NCI-H526 (cell line): ENCODE measurements at regions not wholly inside any gene's neighbourhood (a gene's known extent, or its start where the extent isn't known, plus 50 kb on each side); places are given as distances from the start of the nearest gene placed in this dataset.
"Not testable (repeated sequence)": the region's sequence is repeated elsewhere in the genome, so short reads cannot be mapped to it uniquely, and the experiment has no call there.

Source experiments
- DNase-seq, 2 experiments: peaks; one replicate each; lab custom pipeline; 2025; lab: John Stamatoyannopoulos, UW

GRCh38 chr2:215889240-215889969, 123.9 kb downstream of the MREG start:
- DNase-seq = not testable (repeated sequence)

GRCh38 chr2:215888680-215889079, 124.7 kb downstream of the MREG start:
- no peak for DNase-seq

- no peak for DNase-seq
Measured at GRCh38 chr2:215887303-215887702, 126.0 kb downstream of the MREG start.

- no peak for DNase-seq
Measured at GRCh38 chr2:215886022-215886421, 127.3 kb downstream of the MREG start.

- DNase-seq = no peak
Measured at GRCh38 chr2:215885536-215885935, 127.8 kb downstream of the MREG start.

GRCh38 chr2:215884451-215885087, 128.8 kb downstream of the MREG start:
- no peak for DNase-seq

GRCh38 chr2:215883799-215884198, 129.6 kb downstream of the MREG start:
- no peak for DNase-seq

- DNase-seq = no peak
Measured at GRCh38 chr2:215882689-215883088, 130.7 kb downstream of the MREG start.

- no peak for DNase-seq
Measured at GRCh38 chr2:215881582-215881981, 131.8 kb downstream of the MREG start.

GRCh38 chr2:215880970-215881369, 132.4 kb downstream of the MREG start:
- DNase-seq = peak in 1 of 2 experiments; percentile 7

- no peak for DNase-seq
Measured at GRCh38 chr2:215879977-215880940, 133.1 kb downstream of the MREG start.

GRCh38 chr2:215879331-215879730, 134.0 kb downstream of the MREG start:
- no peak for DNase-seq

- DNase-seq = no peak
Measured at GRCh38 chr2:215878476-215879063, 134.8 kb downstream of the MREG start.

- DNase-seq = no peak
Measured at GRCh38 chr2:215876937-215877238, 136.5 kb downstream of the MREG start.

- no peak for DNase-seq
Measured at GRCh38 chr2:215876139-215876936, 137.0 kb downstream of the MREG start.

- no peak for DNase-seq
Measured at GRCh38 chr2:215874418-215874817, 138.9 kb downstream of the MREG start.

- peak in 1 of 2 experiments; percentile 2 for DNase-seq
Measured at GRCh38 chr2:215870986-215871385, 142.4 kb downstream of the MREG start.

- no peak for DNase-seq
Measured at GRCh38 chr2:215870088-215870490, 143.3 kb downstream of the MREG start.

GRCh38 chr2:215868846-215869543, 144.4 kb downstream of the MREG start:
- no peak for DNase-seq

- no peak for DNase-seq
Measured at GRCh38 chr2:215866606-215867005, 146.7 kb downstream of the MREG start.

GRCh38 chr2:215863687-215864086, 149.7 kb downstream of the MREG start:
- no peak for DNase-seq
